ENCODE measurements at regions not wholly inside any gene's neighbourhood (a gene's known extent, or its start where the extent isn't known, plus 50 kb on each side); places are given as distances from the start of the nearest gene placed in this dataset.

DNA sequence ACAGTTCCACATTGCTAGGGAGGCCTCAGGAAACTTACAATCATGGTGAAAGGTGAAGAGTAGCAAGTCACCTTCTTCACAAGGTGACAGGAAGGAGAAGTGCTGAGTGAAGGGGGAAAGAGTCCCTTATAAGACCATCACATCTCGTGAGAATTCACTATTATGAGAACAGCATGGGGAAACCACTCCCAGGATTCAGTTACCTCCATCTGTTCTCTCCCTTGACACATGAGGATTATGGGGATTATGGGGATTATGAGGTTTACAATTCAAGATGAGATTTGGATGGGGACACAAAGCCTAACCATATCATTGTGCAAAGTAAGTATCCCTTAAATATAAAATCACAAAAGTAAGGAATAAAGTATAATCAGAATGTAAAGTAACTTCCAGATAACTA is 375.9 kb upstream of the NAALADL2 start:
- TF ChIP-seq POLR2AphosphoS5 (IDR thresholded peaks at IDR 0.05; ENCODE audit: low read depth, low read length) (no peak), RFX5 (IDR thresholded peaks at IDR 0.05; ENCODE audit: low read length) (no peak), USF2 (IDR thresholded peaks at IDR 0.05; ENCODE audit: borderline replicate concordance, low read depth, low read length) (no peak), FOXM1 (IDR thresholded peaks at IDR 0.05; ENCODE audit: low read depth) (no peak), EP300 (IDR thresholded peaks at IDR 0.05; ENCODE audit: borderline replicate concordance in 1 of 2, low read depth in 1 of 2, low read length in 1 of 2) (no peak), JUND (IDR thresholded peaks at IDR 0.05) (no peak), CHD2 (IDR thresholded peaks at IDR 0.05; ENCODE audit: low read length, partially characterized antibody) (no peak), FOXJ3 (CRISPR knock-in tag; IDR thresholded peaks at IDR 0.05) (no peak)
- TF ChIP-seq, protein P1, sequence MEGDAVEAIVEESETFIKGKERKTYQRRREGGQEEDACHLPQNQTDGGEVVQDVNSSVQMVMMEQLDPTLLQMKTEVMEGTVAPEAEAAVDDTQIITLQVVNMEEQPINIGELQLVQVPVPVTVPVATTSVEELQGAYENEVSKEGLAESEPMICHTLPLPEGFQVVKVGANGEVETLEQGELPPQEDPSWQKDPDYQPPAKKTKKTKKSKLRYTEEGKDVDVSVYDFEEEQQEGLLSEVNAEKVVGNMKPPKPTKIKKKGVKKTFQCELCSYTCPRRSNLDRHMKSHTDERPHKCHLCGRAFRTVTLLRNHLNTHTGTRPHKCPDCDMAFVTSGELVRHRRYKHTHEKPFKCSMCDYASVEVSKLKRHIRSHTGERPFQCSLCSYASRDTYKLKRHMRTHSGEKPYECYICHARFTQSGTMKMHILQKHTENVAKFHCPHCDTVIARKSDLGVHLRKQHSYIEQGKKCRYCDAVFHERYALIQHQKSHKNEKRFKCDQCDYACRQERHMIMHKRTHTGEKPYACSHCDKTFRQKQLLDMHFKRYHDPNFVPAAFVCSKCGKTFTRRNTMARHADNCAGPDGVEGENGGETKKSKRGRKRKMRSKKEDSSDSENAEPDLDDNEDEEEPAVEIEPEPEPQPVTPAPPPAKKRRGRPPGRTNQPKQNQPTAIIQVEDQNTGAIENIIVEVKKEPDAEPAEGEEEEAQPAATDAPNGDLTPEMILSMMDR (IDR thresholded peaks at IDR 0.05), result no peak
- TF ChIP-seq, protein P2, sequence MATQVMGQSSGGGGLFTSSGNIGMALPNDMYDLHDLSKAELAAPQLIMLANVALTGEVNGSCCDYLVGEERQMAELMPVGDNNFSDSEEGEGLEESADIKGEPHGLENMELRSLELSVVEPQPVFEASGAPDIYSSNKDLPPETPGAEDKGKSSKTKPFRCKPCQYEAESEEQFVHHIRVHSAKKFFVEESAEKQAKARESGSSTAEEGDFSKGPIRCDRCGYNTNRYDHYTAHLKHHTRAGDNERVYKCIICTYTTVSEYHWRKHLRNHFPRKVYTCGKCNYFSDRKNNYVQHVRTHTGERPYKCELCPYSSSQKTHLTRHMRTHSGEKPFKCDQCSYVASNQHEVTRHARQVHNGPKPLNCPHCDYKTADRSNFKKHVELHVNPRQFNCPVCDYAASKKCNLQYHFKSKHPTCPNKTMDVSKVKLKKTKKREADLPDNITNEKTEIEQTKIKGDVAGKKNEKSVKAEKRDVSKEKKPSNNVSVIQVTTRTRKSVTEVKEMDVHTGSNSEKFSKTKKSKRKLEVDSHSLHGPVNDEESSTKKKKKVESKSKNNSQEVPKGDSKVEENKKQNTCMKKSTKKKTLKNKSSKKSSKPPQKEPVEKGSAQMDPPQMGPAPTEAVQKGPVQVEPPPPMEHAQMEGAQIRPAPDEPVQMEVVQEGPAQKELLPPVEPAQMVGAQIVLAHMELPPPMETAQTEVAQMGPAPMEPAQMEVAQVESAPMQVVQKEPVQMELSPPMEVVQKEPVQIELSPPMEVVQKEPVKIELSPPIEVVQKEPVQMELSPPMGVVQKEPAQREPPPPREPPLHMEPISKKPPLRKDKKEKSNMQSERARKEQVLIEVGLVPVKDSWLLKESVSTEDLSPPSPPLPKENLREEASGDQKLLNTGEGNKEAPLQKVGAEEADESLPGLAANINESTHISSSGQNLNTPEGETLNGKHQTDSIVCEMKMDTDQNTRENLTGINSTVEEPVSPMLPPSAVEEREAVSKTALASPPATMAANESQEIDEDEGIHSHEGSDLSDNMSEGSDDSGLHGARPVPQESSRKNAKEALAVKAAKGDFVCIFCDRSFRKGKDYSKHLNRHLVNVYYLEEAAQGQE (IDR thresholded peaks at IDR 0.05; ENCODE audit: low read depth, low read length), result no peak
